ENCODE measurements at regions not wholly inside any gene's neighbourhood (a gene's known extent, or its start where the extent isn't known, plus 50 kb on each side); places are given as distances from the start of the nearest gene placed in this dataset.

DNA sequence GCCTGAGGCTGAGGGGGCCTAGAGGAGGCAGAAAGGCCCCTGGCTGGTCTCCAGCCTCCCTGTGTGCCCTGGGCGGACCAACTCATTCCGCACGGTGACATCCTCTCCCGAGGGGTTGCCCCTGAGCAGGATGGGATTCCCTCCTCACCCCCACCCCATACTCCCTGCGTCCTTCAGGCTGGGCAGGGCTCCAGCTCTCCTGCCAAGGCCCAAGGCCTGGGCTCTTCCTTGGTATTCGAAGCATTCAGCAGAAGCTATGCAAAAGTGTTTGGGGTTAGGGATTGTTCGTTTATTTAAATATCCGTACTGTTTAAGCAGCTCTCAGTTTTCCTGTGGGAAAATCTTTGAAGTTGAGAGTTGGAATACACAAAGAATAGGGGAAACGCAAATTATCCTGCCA is 113.1 kb upstream of the RAB12 start:
- Histone ChIP-seq H3K9me3 (ENCODE audit: control insufficient read depth, insufficient read depth, low read length) (no peaks in the 10 kb centered on the region), H3K4me3 (ENCODE audit: low read depth, low read length) (no peak overlapping the region), H3K27ac (ENCODE audit: low read depth, low read length) (no peak overlapping the region), H3K27me3 (ENCODE audit: control insufficient read depth, insufficient read depth, low read length) (peaks cover 28% of the 10 kb centered on the region)
- CTCF ChIA-PET: interaction anchor here (1.3 to 1.5 kb wide), 2 partner anchors 17 to 706 kb away, joined by 3 read pairs; no protein-coding TSS in a partner anchor
- DNase-seq (ENCODE audit: low read depth, low spot score): no peak
- TF ChIP-seq, protein P1, sequence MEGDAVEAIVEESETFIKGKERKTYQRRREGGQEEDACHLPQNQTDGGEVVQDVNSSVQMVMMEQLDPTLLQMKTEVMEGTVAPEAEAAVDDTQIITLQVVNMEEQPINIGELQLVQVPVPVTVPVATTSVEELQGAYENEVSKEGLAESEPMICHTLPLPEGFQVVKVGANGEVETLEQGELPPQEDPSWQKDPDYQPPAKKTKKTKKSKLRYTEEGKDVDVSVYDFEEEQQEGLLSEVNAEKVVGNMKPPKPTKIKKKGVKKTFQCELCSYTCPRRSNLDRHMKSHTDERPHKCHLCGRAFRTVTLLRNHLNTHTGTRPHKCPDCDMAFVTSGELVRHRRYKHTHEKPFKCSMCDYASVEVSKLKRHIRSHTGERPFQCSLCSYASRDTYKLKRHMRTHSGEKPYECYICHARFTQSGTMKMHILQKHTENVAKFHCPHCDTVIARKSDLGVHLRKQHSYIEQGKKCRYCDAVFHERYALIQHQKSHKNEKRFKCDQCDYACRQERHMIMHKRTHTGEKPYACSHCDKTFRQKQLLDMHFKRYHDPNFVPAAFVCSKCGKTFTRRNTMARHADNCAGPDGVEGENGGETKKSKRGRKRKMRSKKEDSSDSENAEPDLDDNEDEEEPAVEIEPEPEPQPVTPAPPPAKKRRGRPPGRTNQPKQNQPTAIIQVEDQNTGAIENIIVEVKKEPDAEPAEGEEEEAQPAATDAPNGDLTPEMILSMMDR (IDR thresholded peaks at IDR 0.05; ENCODE audit: low read depth, low read length): no peak
- POLR2A ChIA-PET: interaction anchor here (0.8 kb wide), 1 partner anchor 16 kb away, joined by 3 read pairs; no protein-coding TSS in a partner anchor

DNA sequence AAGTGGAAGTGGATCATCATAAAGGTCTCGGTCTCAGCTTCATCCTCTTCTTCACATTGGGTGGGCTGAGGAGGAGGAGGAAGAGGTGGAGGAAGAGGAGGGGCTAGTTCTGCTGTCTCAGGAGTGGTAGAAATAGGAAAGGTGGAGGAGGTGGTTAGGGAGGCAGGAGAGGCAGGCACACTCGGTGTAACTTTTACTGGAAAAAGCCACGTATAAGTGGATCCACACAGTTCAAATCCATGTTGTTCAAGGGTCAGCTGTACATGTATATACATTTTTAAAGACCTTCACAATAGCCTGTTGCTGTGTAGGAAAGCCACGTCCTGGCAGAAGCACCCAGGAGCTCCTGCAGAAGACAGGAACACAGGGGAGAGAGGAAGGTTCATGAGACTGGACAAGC is 110.3 kb upstream of the RAB12 start:
- Histone ChIP-seq H3K27me3 (ENCODE audit: control insufficient read depth, insufficient read depth, low read length) (peaks cover 21% of the 10 kb centered on the region), H3K9me3 (ENCODE audit: control insufficient read depth, insufficient read depth, low read length) (no peaks in the 10 kb centered on the region), H3K27ac (ENCODE audit: low read depth, low read length) (no peak overlapping the region), H3K4me3 (ENCODE audit: low read depth, low read length) (no peak overlapping the region)
- TF ChIP-seq, protein P1 (IDR thresholded peaks at IDR 0.05; ENCODE audit: low read depth, low read length): no peak
- CTCF ChIA-PET: no interaction called here
- DNase-seq (ENCODE audit: low read depth, low spot score): no peak
- POLR2A ChIA-PET: no interaction called here

DNA sequence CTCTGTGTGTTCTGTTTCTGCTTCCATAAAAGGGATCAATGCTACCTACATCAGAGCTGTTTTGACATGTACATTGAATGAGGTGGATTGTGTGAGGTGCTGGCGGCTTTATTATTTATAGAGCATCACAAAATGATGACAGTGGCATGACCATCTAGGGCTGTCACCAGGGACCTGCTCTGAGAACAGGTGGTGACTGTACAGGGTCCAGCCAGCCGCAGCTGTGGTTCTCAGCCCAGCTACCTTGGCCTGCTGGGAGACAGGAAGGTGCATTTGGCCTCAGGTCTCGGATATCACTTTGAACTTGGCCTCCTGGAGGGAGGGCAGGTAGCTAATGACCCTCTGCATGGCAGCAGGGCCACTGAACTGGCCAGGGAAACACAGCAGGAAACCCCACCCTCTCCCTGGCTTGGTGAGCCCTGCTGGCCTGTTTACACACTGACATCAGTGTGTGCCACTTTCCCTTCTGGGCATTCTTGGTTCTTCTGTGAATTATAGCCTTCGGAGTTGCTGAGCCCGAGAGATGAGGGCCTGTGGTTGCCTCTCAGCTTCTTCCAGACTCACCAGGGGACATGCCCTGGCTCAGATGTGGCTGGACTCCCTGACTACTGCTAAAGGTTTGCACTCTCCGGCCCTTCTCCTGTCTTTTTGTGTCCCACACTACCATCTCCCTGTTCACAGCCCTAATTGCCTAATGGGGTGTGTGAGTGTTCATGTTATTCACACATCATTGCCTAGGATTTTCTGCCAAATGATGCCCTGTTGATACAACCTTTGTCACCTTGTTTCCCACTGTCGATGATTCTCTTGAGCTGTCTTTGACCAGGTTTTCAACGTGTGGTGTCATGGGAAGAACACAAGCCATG is 109.2 kb upstream of the RAB12 start:
- DNase-seq (ENCODE audit: low read depth, low spot score): no peak

DNA sequence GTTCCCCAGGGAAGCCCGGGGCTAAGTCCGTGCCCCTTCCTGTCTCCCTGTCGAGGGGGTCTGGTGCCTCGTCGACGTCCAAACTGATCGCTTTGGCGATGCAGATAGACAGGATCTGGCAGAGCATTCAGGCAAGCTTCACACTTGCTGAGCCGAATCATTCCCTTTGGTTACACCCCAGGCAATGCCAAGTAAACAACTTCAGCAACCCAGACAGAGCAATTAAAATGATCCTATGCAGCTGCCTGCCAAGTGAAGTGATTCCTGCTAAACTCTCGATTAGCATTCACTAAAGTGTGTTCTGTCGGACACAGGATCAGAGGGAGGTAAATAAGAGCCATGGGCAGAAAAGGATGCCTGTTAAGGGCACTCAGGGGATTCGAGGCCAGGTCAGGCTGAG is 108.2 kb upstream of the RAB12 start:
- no peak overlapping the region for H3K4me3 ChIP-seq (ENCODE audit: low read depth, low read length)
- peaks cover 8% of the 10 kb centered on the region for H3K27me3 ChIP-seq (ENCODE audit: control insufficient read depth, insufficient read depth, low read length)
- DNase-seq (ENCODE audit: low read depth, low spot score): no peak
- no peak overlapping the region for H3K27ac ChIP-seq (ENCODE audit: low read depth, low read length)
- no peaks in the 10 kb centered on the region for H3K9me3 ChIP-seq (ENCODE audit: control insufficient read depth, insufficient read depth, low read length)
- TF ChIP-seq, protein P1 (IDR thresholded peaks at IDR 0.05; ENCODE audit: low read depth, low read length): no peak
- ChIA-PET CTCF (no interaction called here), POLR2A (no interaction called here)

More for the DNA sequence above, 109.2 kb upstream of the RAB12 start:
- CTCF ChIA-PET: no interaction called here
- Histone ChIP-seq H3K4me3 (ENCODE audit: low read depth, low read length) (no peak overlapping the region), H3K9me3 (ENCODE audit: control insufficient read depth, insufficient read depth, low read length) (no peaks in the 10 kb centered on the region), H3K27me3 (ENCODE audit: control insufficient read depth, insufficient read depth, low read length) (peaks cover 16% of the 10 kb centered on the region), H3K27ac (ENCODE audit: low read depth, low read length) (no peak overlapping the region)
- POLR2A ChIA-PET: no interaction called here
- TF ChIP-seq, protein P1 (IDR thresholded peaks at IDR 0.05; ENCODE audit: low read depth, low read length): no peak

DNA sequence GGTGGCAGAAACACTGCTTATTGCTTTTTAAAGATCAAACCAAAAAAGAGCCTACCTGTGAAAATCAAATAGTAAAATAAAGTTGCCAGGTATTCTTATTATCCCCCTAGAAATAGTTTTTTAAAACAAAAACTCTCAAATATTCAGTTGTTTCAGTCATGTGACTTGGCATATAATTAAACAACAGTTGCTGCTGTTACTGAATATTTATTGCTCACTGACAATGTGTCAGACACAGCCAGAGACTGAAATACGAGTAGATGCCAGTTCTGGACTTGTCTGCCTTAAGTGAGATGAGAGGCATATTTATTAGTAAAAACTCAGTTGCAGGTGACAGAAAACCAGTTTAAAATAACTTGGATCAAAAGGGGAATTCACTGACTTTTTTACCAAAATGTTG is 106.0 kb upstream of the RAB12 start:
- ChIA-PET CTCF (no interaction called here), POLR2A (no interaction called here)
- TF ChIP-seq, protein P1 (IDR thresholded peaks at IDR 0.05; ENCODE audit: low read depth, low read length): no peak
- H3K27ac ChIP-seq (ENCODE audit: low read depth, low read length): no peak overlapping the region
- no peak for DNase-seq (ENCODE audit: low read depth, low spot score)
- no peaks in the 10 kb centered on the region for H3K9me3 ChIP-seq (ENCODE audit: control insufficient read depth, insufficient read depth, low read length)
- no peak overlapping the region for H3K4me3 ChIP-seq (ENCODE audit: low read depth, low read length)
- H3K27me3 ChIP-seq (ENCODE audit: control insufficient read depth, insufficient read depth, low read length): peaks cover 8% of the 10 kb centered on the region

Data from AG04450 (cell line).